ENCODE measurements at regions not wholly inside any gene's neighbourhood (a gene's known extent, or its start where the extent isn't known, plus 50 kb on each side); places are given as distances from the start of the nearest gene placed in this dataset.

- in situ Hi-C loops (cut with MboI; ENCODE audit: low pct_unique_long_range_greater_than_20kb, low sequenced_read_pairs, unreplicated experiment): no loop called here
- no peak for DNase-seq (ENCODE audit: low spot score)
- no peak for TF ChIP-seq CTCF (IDR thresholded peaks at IDR 0.05; ENCODE audit: extremely low read depth, insufficient read depth, missing control alignments)
Measured at GRCh38 chr4:89653012-89653411, 183.9 kb downstream of the SNCA start.

GRCh38 chr4:89645482-89645881, 191.5 kb downstream of the SNCA start:
- DNase-seq (ENCODE audit: low spot score): no peak
- in situ Hi-C loops (cut with MboI; ENCODE audit: low pct_unique_long_range_greater_than_20kb, low sequenced_read_pairs, unreplicated experiment): no loop called here

GRCh38 chr4:89641367-89641687, 195.6 kb downstream of the SNCA start:
- no peak for TF ChIP-seq CTCF (IDR thresholded peaks at IDR 0.05; ENCODE audit: extremely low read depth, insufficient read depth, missing control alignments)
- DNase-seq (ENCODE audit: low spot score): no peak
- in situ Hi-C loops (cut with MboI; ENCODE audit: low pct_unique_long_range_greater_than_20kb, low sequenced_read_pairs, unreplicated experiment): no loop called here

More at GRCh38 chr4:89645482-89645881, 191.5 kb downstream of the SNCA start:
- no peak for TF ChIP-seq CTCF (IDR thresholded peaks at IDR 0.05; ENCODE audit: extremely low read depth, insufficient read depth, missing control alignments)

GRCh38 chr4:89640620-89641366, 196.2 kb downstream of the SNCA start:
- no peak for TF ChIP-seq CTCF (IDR thresholded peaks at IDR 0.05; ENCODE audit: extremely low read depth, insufficient read depth, missing control alignments)
- no peak for DNase-seq (ENCODE audit: low spot score)
- in situ Hi-C loops (cut with MboI; ENCODE audit: low pct_unique_long_range_greater_than_20kb, low sequenced_read_pairs, unreplicated experiment): no loop called here

GRCh38 chr4:89639395-89639794, 197.6 kb downstream of the SNCA start:
- no peak for TF ChIP-seq CTCF (IDR thresholded peaks at IDR 0.05; ENCODE audit: extremely low read depth, insufficient read depth, missing control alignments)
- DNase-seq (ENCODE audit: low spot score): no peak
- in situ Hi-C loops (cut with MboI; ENCODE audit: low pct_unique_long_range_greater_than_20kb, low sequenced_read_pairs, unreplicated experiment): no loop called here

GRCh38 chr4:89625599-89626293, 211.2 kb downstream of the SNCA start:
- in situ Hi-C loops (cut with MboI; ENCODE audit: low pct_unique_long_range_greater_than_20kb, low sequenced_read_pairs, unreplicated experiment): no loop called here
- DNase-seq (ENCODE audit: low spot score): no peak
- TF ChIP-seq CTCF (IDR thresholded peaks at IDR 0.05; ENCODE audit: extremely low read depth, insufficient read depth, missing control alignments): no peak

All from GM13977 (cell line).